ENCODE measurements at regions not wholly inside any gene's neighbourhood (a gene's known extent, or its start where the extent isn't known, plus 50 kb on each side); places are given as distances from the start of the nearest gene placed in this dataset.

DNA sequence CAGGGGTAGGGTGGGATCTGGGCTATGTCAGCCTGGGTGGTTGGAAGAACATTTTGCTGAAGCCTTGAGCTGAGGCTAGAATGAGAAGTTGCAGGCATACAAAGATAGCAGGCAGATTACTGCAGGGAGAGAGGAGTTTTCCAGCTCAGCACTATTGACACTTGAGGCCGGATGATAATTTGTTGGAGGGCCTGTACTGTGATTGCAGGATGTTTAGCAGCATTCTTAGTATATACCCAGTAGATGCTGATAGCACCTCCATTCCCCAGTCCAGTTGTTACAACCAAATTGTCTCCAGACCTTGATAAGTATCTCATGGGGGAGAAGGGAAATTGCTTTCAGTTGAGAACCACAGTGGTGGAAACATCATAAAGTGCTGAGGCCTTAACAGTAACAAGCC is 158.6 kb upstream of the CHRM2 start:
- H3K4me1 ChIP-seq = no peaks in the 10 kb centered on the region
- H3K36me3 ChIP-seq = no peaks in the 10 kb centered on the region
- no peak overlapping the region for H3K27ac ChIP-seq (replicated peaks in 1 of 4)
- WGBS = 92% methylated on average over 1 of the region's 1 CpG
- H3K9me3 ChIP-seq = no peaks in the 10 kb centered on the region
- H3K4me3 ChIP-seq = no peak overlapping the region
- intact Hi-C loops (cut with DNase I) = no loop called here
- TF ChIP-seq, protein P1, sequence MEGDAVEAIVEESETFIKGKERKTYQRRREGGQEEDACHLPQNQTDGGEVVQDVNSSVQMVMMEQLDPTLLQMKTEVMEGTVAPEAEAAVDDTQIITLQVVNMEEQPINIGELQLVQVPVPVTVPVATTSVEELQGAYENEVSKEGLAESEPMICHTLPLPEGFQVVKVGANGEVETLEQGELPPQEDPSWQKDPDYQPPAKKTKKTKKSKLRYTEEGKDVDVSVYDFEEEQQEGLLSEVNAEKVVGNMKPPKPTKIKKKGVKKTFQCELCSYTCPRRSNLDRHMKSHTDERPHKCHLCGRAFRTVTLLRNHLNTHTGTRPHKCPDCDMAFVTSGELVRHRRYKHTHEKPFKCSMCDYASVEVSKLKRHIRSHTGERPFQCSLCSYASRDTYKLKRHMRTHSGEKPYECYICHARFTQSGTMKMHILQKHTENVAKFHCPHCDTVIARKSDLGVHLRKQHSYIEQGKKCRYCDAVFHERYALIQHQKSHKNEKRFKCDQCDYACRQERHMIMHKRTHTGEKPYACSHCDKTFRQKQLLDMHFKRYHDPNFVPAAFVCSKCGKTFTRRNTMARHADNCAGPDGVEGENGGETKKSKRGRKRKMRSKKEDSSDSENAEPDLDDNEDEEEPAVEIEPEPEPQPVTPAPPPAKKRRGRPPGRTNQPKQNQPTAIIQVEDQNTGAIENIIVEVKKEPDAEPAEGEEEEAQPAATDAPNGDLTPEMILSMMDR (IDR thresholded peaks at IDR 0.05) = no peak
- TF ChIP-seq POLR2A (IDR thresholded peaks at IDR 0.05; ENCODE audit: low read depth) (no peak), EP300 (IDR thresholded peaks at IDR 0.05) (no peak), POLR2AphosphoS5 (IDR thresholded peaks at IDR 0.05) (no peak)
- DNase-seq (ENCODE audit: extremely low spot score) = no peak
- H3K27me3 ChIP-seq = no peaks in the 10 kb centered on the region

DNA sequence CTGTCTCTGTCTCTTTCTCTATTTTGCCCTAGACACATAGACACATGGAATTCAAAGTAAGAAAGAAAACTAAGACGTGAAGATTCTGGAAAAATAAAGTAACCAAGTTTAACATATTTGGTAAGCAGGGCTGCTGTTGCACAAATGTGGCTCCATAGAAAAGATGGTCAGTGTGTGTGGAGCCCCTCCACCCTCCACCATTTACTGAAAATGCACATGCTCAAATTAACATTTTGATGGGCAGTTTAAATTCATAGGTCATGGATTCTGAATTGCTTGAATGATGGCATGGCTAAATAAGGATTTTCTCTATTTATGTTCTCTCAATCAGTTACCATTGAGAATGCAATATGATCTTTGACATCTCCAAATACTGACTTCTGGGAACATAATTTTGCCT is 165.5 kb upstream of the CHRM2 start:
- WGBS = 79% methylated on average over 1 of the region's 1 CpG
- no peak for DNase-seq (ENCODE audit: extremely low spot score)
- H3K4me3 ChIP-seq = no peak overlapping the region
- TF ChIP-seq, protein P1 (IDR thresholded peaks at IDR 0.05) = no peak
- TF ChIP-seq EP300 (IDR thresholded peaks at IDR 0.05) (no peak), POLR2AphosphoS5 (IDR thresholded peaks at IDR 0.05) (no peak), POLR2A (IDR thresholded peaks at IDR 0.05; ENCODE audit: low read depth) (no peak)
- no peaks in the 10 kb centered on the region for H3K4me1 ChIP-seq
- H3K36me3 ChIP-seq = no peaks in the 10 kb centered on the region
- H3K27ac ChIP-seq (replicated peaks in 1 of 4) = no peak overlapping the region
- intact Hi-C loops (cut with DNase I) = no loop called here
- H3K9me3 ChIP-seq = no peaks in the 10 kb centered on the region
- no peaks in the 10 kb centered on the region for H3K27me3 ChIP-seq

DNA sequence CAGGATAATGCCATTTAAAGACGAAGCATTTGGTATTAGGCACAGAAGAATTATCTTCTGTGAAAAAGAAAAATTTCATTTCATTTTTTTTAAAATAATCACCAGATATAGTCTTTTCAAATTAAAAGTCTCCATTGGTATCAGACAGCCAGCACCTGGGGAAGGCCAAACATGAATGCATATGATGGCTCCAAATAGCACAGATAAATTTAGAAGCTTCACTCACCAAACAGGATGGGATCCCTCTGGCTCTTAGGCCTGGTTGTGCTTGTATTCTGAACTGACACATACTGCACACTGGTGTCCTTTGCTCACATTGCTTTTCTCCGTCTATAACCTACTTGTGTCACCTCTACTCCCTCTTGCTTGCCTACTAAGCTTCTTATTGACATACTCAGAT is 169.5 kb upstream of the CHRM2 start:
- Histone ChIP-seq H3K27ac (replicated peaks in 1 of 4) (no peak overlapping the region), H3K4me1 (no peaks in the 10 kb centered on the region), H3K9me3 (no peaks in the 10 kb centered on the region), H3K36me3 (no peaks in the 10 kb centered on the region), H3K27me3 (no peaks in the 10 kb centered on the region), H3K4me3 (no peak overlapping the region)
- intact Hi-C loops (cut with DNase I) = no loop called here
- WGBS = 77% methylated on average over 2 of the region's 2 CpGs
- no peak for DNase-seq (ENCODE audit: extremely low spot score)
- TF ChIP-seq, protein P1 (IDR thresholded peaks at IDR 0.05) = no peak
- TF ChIP-seq EP300 (IDR thresholded peaks at IDR 0.05) = no peak

DNA sequence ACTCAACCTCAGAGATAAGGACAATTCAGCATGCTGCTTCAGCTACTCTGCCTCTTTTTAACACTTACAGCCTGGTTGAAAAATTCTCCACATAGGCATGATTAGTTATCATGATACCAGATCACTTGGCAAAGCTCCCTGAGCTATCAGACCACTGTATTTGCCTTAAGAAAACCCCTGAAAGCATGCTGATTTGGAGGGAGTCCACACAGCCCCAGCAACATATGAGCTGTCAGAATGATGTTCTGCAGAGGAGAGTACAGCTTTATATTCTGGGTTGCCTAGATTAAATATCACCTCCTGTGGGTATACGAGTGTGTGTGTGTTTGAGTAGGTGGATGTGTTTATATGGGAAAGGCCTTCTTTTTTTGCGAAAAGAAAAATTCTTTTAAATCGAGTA is 170.2 kb upstream of the CHRM2 start:
- no peaks in the 10 kb centered on the region for H3K9me3 ChIP-seq
- H3K27me3 ChIP-seq = no peaks in the 10 kb centered on the region
- H3K4me1 ChIP-seq = no peaks in the 10 kb centered on the region
- intact Hi-C loops (cut with DNase I) = no loop called here
- no peak overlapping the region for H3K4me3 ChIP-seq
- TF ChIP-seq EP300 (IDR thresholded peaks at IDR 0.05) (no peak), POLR2A (IDR thresholded peaks at IDR 0.05; ENCODE audit: low read depth) (no peak), POLR2AphosphoS5 (IDR thresholded peaks at IDR 0.05) (no peak)
- TF ChIP-seq, protein P1 (IDR thresholded peaks at IDR 0.05) = no peak
- WGBS = 42% methylated on average over 3 of the region's 3 CpGs
- DNase-seq (ENCODE audit: extremely low spot score) = no peak
- H3K27ac ChIP-seq (replicated peaks in 1 of 4) = no peak overlapping the region
- no peaks in the 10 kb centered on the region for H3K36me3 ChIP-seq

DNA sequence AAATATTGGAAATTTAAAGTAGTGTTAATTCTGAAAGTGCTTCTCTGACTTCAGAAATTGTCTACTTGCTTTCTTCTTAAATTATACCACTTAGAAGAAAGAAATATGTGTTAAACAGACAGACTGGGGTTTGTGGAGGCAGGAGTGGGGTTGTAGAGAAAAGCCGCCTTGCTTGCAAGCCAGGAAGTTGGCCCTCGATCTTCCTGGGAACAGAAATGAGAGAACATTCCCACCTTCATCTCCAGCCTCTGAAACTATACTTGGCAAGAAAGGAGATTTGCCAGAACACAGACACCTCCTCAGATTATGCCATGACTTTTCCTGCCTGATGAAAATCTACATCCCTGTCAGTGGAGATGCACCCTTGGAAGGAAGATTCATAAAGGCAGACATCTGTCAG is 171.2 kb upstream of the CHRM2 start:
- Histone ChIP-seq H3K27me3 (no peaks in the 10 kb centered on the region), H3K36me3 (no peaks in the 10 kb centered on the region), H3K9me3 (no peaks in the 10 kb centered on the region), H3K4me1 (no peaks in the 10 kb centered on the region), H3K27ac (replicated peaks in 1 of 4) (no peak overlapping the region), H3K4me3 (no peak overlapping the region)
- 89% methylated on average over 2 of the region's 2 CpGs for WGBS
- no peak for DNase-seq (ENCODE audit: extremely low spot score)
- TF ChIP-seq, protein P1 (IDR thresholded peaks at IDR 0.05) = no peak
- no peak for TF ChIP-seq POLR2A (IDR thresholded peaks at IDR 0.05; ENCODE audit: low read depth)
- no peak for TF ChIP-seq EP300 (IDR thresholded peaks at IDR 0.05)
- TF ChIP-seq POLR2AphosphoS5 (IDR thresholded peaks at IDR 0.05) = no peak
- intact Hi-C loops (cut with DNase I) = no loop called here
